ENCODE measurements at regions not wholly inside any gene's neighbourhood (a gene's known extent, or its start where the extent isn't known, plus 50 kb on each side); places are given as distances from the start of the nearest gene placed in this dataset.

- DNase-seq (ENCODE audit: low spot score in 2 of 2) (no peak), ATAC-seq (replicated peaks; ENCODE audit: extremely low read depth, poor library complexity, severe bottlenecking) (no peak)
- H3K27ac Mint-ChIP-seq (ENCODE audit: low read depth): no peak overlapping the region
- H3K4me3 Mint-ChIP-seq: no peak overlapping the region
- H3K9me3 Mint-ChIP-seq: no peaks in the 10 kb centered on the region
- H3K27me3 Mint-ChIP-seq: peaks cover 34% of the 10 kb centered on the region
- H3K4me1 Mint-ChIP-seq: peaks cover 22% of the 10 kb centered on the region
- no peaks in the 10 kb centered on the region for H3K36me3 Mint-ChIP-seq (ENCODE audit: insufficient read depth)
Observed at GRCh38 chr1:30284728-30285475, 438.5 kb downstream of the MATN1 start.

- Mint-ChIP-seq H3K27ac (ENCODE audit: low read depth) (no peak overlapping the region), H3K27me3 (peaks cover 27% of the 10 kb centered on the region), H3K4me3 (no peak overlapping the region), H3K4me1 (peaks cover 22% of the 10 kb centered on the region), H3K36me3 (ENCODE audit: insufficient read depth) (no peaks in the 10 kb centered on the region), H3K9me3 (no peaks in the 10 kb centered on the region)
- no peak for DNase-seq (ENCODE audit: low spot score in 2 of 2)
- no peak for ATAC-seq (replicated peaks; ENCODE audit: extremely low read depth, poor library complexity, severe bottlenecking)
Observed at GRCh38 chr1:30284226-30284625, 439.2 kb downstream of the MATN1 start.

GRCh38 chr1:30283199-30283962 is 440.0 kb downstream of the MATN1 start:
- ATAC-seq (replicated peaks; ENCODE audit: extremely low read depth, poor library complexity, severe bottlenecking) (no peak), DNase-seq (ENCODE audit: low spot score in 2 of 2) (no peak)
- Mint-ChIP-seq H3K27me3 (peaks cover 18% of the 10 kb centered on the region), H3K36me3 (ENCODE audit: insufficient read depth) (no peaks in the 10 kb centered on the region), H3K4me1 (peaks cover 22% of the 10 kb centered on the region), H3K4me3 (no peak overlapping the region), H3K9me3 (no peaks in the 10 kb centered on the region), H3K27ac (ENCODE audit: low read depth) (no peak overlapping the region)

GRCh38 chr1:30280572-30280971 is 442.8 kb downstream of the MATN1 start:
- Mint-ChIP-seq H3K9me3 (no peaks in the 10 kb centered on the region), H3K27me3 (peaks cover 19% of the 10 kb centered on the region), H3K4me1 (peaks cover 22% of the 10 kb centered on the region), H3K36me3 (ENCODE audit: insufficient read depth) (no peaks in the 10 kb centered on the region), H3K4me3 (no peak overlapping the region), H3K27ac (ENCODE audit: low read depth) (no peak overlapping the region)
- DNase-seq (ENCODE audit: low spot score in 2 of 2) (no peak), ATAC-seq (replicated peaks; ENCODE audit: extremely low read depth, poor library complexity, severe bottlenecking) (no peak)

GRCh38 chr1:30277911-30278310 is 445.5 kb downstream of the MATN1 start:
- Mint-ChIP-seq H3K27ac (ENCODE audit: low read depth) (no peak overlapping the region), H3K4me3 (no peak overlapping the region), H3K36me3 (ENCODE audit: insufficient read depth) (no peaks in the 10 kb centered on the region), H3K4me1 (peaks cover 9% of the 10 kb centered on the region), H3K27me3 (peaks cover 29% of the 10 kb centered on the region), H3K9me3 (no peaks in the 10 kb centered on the region)
- ATAC-seq (replicated peaks; ENCODE audit: extremely low read depth, poor library complexity, severe bottlenecking) (no peak), DNase-seq (ENCODE audit: low spot score in 2 of 2) (no peak)

GRCh38 chr1:30277415-30277814 is 446.0 kb downstream of the MATN1 start:
- H3K4me3 Mint-ChIP-seq: no peak overlapping the region
- H3K4me1 Mint-ChIP-seq: peaks cover 4% of the 10 kb centered on the region
- H3K36me3 Mint-ChIP-seq (ENCODE audit: insufficient read depth): no peaks in the 10 kb centered on the region
- H3K9me3 Mint-ChIP-seq: no peaks in the 10 kb centered on the region
- DNase-seq (ENCODE audit: low spot score in 2 of 2) (no peak), ATAC-seq (replicated peaks; ENCODE audit: extremely low read depth, poor library complexity, severe bottlenecking) (no peak)
- no peak overlapping the region for H3K27ac Mint-ChIP-seq (ENCODE audit: low read depth)
- H3K27me3 Mint-ChIP-seq: peaks cover 34% of the 10 kb centered on the region

GRCh38 chr1:30275926-30276764 is 447.2 kb downstream of the MATN1 start:
- H3K27me3 Mint-ChIP-seq: peaks cover 39% of the 10 kb centered on the region
- H3K27ac Mint-ChIP-seq (ENCODE audit: low read depth): no peak overlapping the region
- no peak overlapping the region for H3K4me3 Mint-ChIP-seq
- no peak for ATAC-seq (replicated peaks; ENCODE audit: extremely low read depth, poor library complexity, severe bottlenecking)
- H3K36me3 Mint-ChIP-seq (ENCODE audit: insufficient read depth): no peaks in the 10 kb centered on the region
- DNase-seq (ENCODE audit: low spot score in 2 of 2): no peak
- H3K4me1 Mint-ChIP-seq: no peaks in the 10 kb centered on the region
- H3K9me3 Mint-ChIP-seq: no peaks in the 10 kb centered on the region

- no peaks in the 10 kb centered on the region for H3K9me3 Mint-ChIP-seq
- ATAC-seq (replicated peaks; ENCODE audit: extremely low read depth, poor library complexity, severe bottlenecking): no peak
- H3K4me3 Mint-ChIP-seq: no peak overlapping the region
- DNase-seq (ENCODE audit: low spot score in 2 of 2): no peak
- no peak overlapping the region for H3K27ac Mint-ChIP-seq (ENCODE audit: low read depth)
- H3K36me3 Mint-ChIP-seq (ENCODE audit: insufficient read depth): no peaks in the 10 kb centered on the region
- H3K27me3 Mint-ChIP-seq: peaks cover 49% of the 10 kb centered on the region
- H3K4me1 Mint-ChIP-seq: no peaks in the 10 kb centered on the region
Observed at GRCh38 chr1:30274976-30275621, 448.3 kb downstream of the MATN1 start.

- Mint-ChIP-seq H3K4me1 (no peaks in the 10 kb centered on the region), H3K27ac (ENCODE audit: low read depth) (no peak overlapping the region), H3K9me3 (no peaks in the 10 kb centered on the region), H3K27me3 (peaks cover 57% of the 10 kb centered on the region), H3K4me3 (no peak overlapping the region), H3K36me3 (ENCODE audit: insufficient read depth) (no peaks in the 10 kb centered on the region)
- DNase-seq (ENCODE audit: low spot score in 2 of 2) (no peak), ATAC-seq (replicated peaks; ENCODE audit: extremely low read depth, poor library complexity, severe bottlenecking) (no peak)
Observed at GRCh38 chr1:30274173-30274970, 449.0 kb downstream of the MATN1 start.

GRCh38 chr1:30273456-30273855 is 449.9 kb downstream of the MATN1 start:
- DNase-seq (ENCODE audit: low spot score in 2 of 2) (no peak), ATAC-seq (replicated peaks; ENCODE audit: extremely low read depth, poor library complexity, severe bottlenecking) (no peak)
- H3K27me3 Mint-ChIP-seq: peaks cover 66% of the 10 kb centered on the region
- no peaks in the 10 kb centered on the region for H3K9me3 Mint-ChIP-seq
- H3K27ac Mint-ChIP-seq (ENCODE audit: low read depth): no peak overlapping the region
- H3K36me3 Mint-ChIP-seq (ENCODE audit: insufficient read depth): no peaks in the 10 kb centered on the region
- no peaks in the 10 kb centered on the region for H3K4me1 Mint-ChIP-seq
- no peak overlapping the region for H3K4me3 Mint-ChIP-seq

- no peak for DNase-seq (ENCODE audit: low spot score in 2 of 2)
- no peaks in the 10 kb centered on the region for H3K36me3 Mint-ChIP-seq (ENCODE audit: insufficient read depth)
- H3K9me3 Mint-ChIP-seq: no peaks in the 10 kb centered on the region
- no peak overlapping the region for H3K4me3 Mint-ChIP-seq
- H3K4me1 Mint-ChIP-seq: no peaks in the 10 kb centered on the region
- ATAC-seq (replicated peaks; ENCODE audit: extremely low read depth, poor library complexity, severe bottlenecking): no peak
- no peak overlapping the region for H3K27ac Mint-ChIP-seq (ENCODE audit: low read depth)
- peaks cover 71% of the 10 kb centered on the region for H3K27me3 Mint-ChIP-seq
Observed at GRCh38 chr1:30273021-30273325, 450.4 kb downstream of the MATN1 start.
